GM13976 (cell line): ENCODE measurements at regions not wholly inside any gene's neighbourhood (a gene's known extent, or its start where the extent isn't known, plus 50 kb on each side); places are given as distances from the start of the nearest gene placed in this dataset.

Experiments used
- DNase-seq: peaks from one replicate; pipeline ENCODE4 v3.0.0; 2012; ENCODE audit warnings: low spot score
- CTCF ChIP-seq: IDR thresholded peaks from 2 replicates; pipeline ENCODE4 v1.5.1; 2012; ENCODE audit warnings: borderline replicate concordance, mild to moderate bottlenecking; ENCODE audit not compliant: insufficient read depth; ENCODE audit errors: extremely low read depth, missing control alignments, control extremely low read depth
- in situ Hi-C: fragments of 300-500 bp; cut with MboI; formaldehyde crosslinking; loops from one replicate; pipeline ENCODE4 v1.12.0; 2022; ENCODE audit warnings: low sequenced_read_pairs, mixed read lengths, inconsistent platforms; ENCODE audit not compliant: unreplicated experiment

- in situ Hi-C loops = loop anchor here (10.0 kb wide), 1 partner anchor 184 kb away; no protein-coding TSS in a partner anchor
- DNase-seq = no peak
- TF ChIP-seq CTCF = no peak
Measured at GRCh38 chr13:24040835-24041234, 119.7 kb upstream of the SPATA13 start.

DNA sequence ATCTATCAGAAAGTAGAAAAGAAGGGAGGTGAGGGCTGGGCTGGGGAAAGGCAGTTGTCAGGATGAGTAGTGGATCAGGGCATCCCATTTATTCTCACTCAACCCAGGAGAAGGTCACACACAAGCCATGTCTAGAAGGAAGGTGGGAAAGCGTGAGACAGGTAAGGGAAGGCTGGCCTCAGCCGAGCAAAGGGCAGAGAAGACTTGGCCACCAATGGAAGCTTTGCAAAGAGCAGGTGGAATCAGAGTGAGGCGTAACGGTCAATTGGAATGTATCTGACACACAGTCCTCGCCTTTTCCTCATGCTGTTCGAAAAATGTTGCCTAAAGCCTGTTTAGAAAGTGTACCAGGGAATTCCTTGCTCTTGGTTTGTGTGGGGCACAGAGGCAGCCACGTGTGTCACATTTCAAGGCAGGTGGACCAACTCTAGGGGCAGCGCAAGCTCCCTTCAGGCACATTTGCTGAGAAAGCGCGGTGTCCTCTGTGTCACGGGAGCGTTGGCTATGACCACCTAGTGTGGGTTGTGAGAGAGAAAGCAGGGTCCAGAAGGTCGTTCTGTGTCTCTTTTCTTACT lies 118.8 kb upstream of the SPATA13 start:
- no peak for TF ChIP-seq CTCF
- in situ Hi-C loops = loop anchor here (10.0 kb wide), 1 partner anchor 183 kb away; no protein-coding TSS in a partner anchor
- no peak for DNase-seq

GRCh38 chr13:24042710-24043440 lies 117.6 kb upstream of the SPATA13 start:
- in situ Hi-C loops = loop anchor here (10.0 kb wide), 1 partner anchor 182 kb away; no protein-coding TSS in a partner anchor
- no peak for TF ChIP-seq CTCF
- no peak for DNase-seq

- no peak for TF ChIP-seq CTCF
- no peak for DNase-seq
Measured at GRCh38 chr13:24043590-24044350, 116.8 kb upstream of the SPATA13 start.

GRCh38 chr13:24045597-24045996 lies 114.9 kb upstream of the SPATA13 start:
- in situ Hi-C loops = loop anchor here (10.0 kb wide), 1 partner anchor 179 kb away; no protein-coding TSS in a partner anchor
- TF ChIP-seq CTCF = no peak
- no peak for DNase-seq

More at GRCh38 chr13:24043590-24044350, 116.8 kb upstream of the SPATA13 start:
- in situ Hi-C loops = loop anchor here (10.0 kb wide), 1 partner anchor 181 kb away; no protein-coding TSS in a partner anchor

- DNase-seq = no peak
- in situ Hi-C loops = no loop called here
- no peak for TF ChIP-seq CTCF
Measured at GRCh38 chr13:24050292-24050711, 110.2 kb upstream of the SPATA13 start.
